NCI-H1436 treated with DMSO at 0.1 percent for 48 hours (cell line): ENCODE measurements at regions not wholly inside any gene's neighbourhood (a gene's known extent, or its start where the extent isn't known, plus 50 kb on each side); places are given as distances from the start of the nearest gene placed in this dataset.

Experiments used
- DNase-seq: peaks from one replicate; lab custom pipeline; 2025; lab: John Stamatoyannopoulos, UW

DNA sequence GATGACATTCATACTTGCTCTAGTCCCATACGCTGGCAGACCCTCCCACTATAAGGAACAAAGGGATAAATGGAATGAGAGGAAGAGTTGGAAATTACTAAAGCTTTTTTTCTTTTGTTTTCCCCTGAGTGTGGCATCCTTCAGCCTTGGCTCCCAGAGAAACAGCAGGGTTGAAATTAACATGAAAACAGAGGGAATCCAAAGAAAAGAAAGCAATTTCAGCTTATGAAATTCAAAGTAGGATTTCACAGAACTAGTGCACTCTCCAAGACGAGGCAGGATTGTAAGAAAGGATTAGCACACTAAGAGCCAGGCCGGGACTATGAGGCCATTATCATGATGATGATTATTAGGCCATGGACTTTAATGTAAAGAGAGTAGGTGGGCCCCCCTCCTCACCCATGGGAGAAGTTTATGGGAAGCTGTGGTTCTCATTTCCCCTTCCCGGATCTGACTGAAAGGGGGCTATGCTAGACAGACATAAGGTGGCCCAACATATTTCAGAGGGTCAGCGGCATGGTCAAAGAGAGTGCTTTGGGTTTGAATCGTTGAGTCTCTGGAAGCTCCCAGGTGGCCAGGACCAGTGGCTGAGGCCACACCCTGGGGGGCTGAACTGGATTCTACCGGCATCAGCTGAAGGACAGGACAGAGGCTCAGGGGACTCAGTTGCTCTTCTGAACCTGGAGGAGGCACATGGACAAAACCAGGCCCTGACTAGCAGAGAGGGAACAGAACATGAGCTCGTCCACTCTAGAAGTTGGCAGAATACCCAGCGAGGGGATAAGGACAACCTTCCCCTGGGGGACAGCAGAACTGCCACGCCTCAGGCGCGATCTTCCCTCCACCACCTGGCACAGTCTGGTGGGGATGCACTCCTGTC is 100.1 kb upstream of the ARL4C start:
- DNase-seq: no peak

DNA sequence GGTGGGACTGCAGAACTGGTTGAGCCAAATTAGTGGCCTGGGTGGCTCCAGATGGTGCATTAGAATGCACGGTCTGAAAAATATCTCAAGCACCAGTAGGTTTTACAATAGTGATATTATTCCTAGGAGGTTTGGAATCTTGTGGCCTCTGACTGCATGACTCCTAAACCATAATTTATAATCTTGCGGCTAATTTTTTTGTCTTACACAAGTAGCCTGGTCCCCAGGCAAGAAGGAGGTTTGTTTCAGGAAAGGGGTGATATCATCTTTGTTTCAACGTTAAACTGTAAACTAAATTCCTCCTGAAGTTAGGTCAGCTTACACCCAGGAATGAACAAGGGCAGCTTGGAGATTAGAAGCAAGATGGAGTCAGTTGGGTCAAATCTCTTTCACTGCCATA is 98.9 kb upstream of the ARL4C start:
- no peak for DNase-seq

DNA sequence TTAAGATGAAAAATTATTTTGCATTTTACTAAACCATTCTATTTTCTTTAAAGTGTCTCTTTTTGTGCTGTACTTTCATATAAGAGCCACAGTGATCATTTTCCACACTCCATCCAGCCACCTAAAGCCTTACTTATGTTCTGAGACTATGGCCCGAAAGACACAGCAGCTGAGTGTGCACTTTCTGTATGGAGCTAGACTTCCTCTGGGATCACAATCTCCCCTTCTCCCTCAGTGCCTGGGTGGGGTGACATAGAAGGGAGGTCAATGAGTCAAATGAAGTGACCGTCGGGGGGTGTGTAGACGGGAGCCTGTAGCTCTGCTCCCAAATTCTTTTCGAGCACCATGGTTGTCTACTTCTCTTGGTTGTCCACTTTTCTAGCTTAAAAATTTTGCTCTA is 97.8 kb upstream of the ARL4C start:
- no peak for DNase-seq

DNA sequence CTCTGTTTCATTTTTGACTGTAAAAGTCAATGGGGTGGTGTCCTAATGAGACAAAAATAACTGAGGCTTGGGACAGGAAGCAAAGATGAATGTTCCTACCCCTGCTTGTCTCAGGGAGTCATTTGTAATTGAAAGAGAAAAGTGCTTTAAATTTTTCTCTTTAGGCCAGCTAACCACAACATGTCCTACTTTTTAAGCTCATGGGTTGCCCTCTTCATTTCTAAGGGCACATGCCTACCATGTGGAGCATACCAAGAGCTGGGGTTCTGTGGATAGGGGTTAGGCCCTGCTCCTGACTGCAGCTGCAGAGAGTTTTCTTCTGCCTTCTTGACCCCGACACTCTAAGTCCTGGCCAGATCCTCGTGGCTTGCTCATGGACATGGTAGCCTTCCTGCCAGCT is 96.8 kb upstream of the ARL4C start:
- no peak for DNase-seq

DNA sequence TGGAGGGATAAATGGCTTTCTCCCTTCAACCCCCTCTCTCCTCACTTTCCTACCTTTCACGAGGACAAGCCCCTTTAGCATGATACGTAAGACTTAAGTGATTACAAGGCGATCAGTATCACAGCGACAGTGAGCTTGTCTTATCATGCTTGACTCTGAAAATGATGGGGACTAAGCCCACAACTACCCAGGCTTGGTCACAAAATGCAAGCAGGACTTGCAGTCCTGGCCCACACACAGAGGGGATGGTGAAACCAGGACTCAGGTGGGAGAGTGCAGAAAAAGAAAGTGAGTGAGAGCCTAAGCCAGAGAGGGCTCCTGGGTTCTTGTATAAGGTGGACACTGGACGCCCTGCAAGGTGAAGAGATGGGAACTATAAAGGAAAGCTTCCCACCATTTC is 95.7 kb upstream of the ARL4C start:
- DNase-seq: no peak

DNA sequence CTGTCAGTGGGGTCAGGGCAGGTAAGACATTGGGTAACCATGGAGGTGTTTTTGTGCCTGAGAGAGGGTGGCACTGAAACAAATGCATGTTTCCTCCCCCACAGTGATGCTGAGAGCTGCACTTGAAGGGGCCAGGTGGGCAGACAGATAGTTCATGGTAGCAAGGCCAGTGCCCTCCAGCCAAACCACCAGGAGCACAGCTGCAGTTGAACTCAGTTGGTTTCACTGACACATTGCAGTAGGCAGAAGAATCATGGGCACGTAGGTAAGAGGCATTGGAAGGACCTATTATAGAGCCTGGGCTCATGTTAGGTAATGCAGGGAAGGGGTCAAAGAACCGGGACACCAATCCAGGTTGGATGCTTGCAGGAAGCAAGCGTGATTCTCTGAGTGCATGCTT is 93.2 kb upstream of the ARL4C start:
- no peak for DNase-seq

DNA sequence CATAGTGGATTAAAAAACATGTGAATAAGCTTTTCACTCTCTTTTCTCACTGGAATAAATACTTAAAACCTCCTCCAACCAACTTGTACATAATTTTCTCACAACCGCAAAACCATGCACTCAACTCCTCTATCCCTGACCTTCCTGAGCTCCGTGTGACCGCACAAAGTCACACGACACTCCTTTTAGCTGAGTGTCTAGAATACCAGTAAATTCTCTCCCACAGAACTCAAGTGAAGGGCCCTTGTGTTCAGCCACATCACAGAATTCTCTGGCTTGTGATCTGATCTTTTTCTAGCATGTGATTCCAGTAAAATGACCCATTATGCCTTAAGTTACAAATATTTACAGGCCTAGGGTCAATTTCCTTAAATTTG is 91.2 kb upstream of the ARL4C start:
- no peak for DNase-seq

DNA sequence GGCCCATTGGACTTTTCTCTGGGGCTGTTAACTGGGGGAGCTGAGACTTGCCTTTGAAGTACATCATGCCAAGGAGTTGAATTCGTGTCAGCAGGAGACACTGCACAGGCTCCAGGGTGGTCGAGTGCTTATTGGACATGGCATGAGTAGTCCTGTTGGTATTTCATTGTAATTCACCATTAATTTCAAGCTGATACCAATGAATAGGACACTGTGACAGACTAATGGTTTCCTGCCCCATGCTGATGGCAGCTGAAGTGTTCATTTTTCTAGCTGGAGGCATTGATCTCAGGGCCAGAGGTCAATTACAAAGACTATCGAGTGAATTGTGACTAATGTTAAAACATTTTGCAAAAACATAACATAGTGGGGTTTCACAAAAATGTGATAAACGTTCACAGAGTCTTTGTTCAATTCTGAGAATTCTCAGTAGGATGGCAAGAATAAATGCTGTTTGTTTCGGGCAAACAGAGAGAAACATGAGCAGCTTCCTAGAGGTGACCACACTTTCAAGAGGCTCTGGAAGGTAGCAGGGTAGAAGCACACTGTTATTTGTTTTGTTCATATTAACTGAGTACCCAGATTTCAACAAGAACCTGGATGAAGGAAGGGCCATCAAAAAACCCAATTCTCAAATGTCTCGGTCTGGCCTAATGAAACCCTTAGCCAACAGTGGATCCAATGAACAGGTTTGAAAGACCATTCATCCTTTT is 90.6 kb upstream of the ARL4C start:
- DNase-seq: no peak

DNA sequence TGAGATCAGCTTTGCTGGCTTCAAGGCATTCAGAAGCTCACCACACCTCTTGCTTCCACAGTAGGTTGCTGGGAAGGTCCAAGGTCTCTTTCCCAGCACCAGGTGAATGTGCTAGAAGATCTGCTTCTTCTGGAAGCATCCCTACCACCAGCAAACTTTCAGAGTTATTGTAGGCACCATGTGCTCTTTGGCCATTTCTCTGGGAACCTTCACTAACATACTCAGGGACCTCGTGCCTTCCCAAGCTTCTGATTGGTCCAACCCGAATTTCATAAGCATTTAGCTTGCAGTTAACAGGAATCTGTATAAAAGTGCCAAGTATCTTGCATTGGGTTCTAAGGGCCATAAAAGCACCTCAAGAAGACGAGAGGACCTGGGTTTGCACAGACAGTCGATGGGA is 86.5 kb upstream of the ARL4C start:
- DNase-seq: no peak

DNA sequence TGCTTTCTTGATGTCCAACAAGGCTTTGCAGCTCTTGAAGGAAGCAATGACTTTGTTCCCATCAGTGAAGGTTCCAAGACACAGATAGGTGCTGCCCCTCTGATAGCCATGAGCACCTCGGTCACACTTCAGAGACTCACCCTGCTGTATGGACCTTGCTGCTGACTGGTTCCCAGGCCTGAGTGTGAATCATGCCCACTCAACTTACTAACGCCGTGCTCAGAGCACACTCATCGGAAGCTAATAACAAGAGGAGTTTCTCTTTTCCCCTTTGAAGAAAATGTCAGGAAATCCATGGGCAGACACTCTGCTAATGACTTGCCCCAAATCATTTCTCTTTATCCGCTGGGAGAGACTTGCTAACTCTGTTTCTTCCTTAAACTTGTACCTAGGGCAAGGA is 83.8 kb upstream of the ARL4C start:
- DNase-seq: no peak

DNA sequence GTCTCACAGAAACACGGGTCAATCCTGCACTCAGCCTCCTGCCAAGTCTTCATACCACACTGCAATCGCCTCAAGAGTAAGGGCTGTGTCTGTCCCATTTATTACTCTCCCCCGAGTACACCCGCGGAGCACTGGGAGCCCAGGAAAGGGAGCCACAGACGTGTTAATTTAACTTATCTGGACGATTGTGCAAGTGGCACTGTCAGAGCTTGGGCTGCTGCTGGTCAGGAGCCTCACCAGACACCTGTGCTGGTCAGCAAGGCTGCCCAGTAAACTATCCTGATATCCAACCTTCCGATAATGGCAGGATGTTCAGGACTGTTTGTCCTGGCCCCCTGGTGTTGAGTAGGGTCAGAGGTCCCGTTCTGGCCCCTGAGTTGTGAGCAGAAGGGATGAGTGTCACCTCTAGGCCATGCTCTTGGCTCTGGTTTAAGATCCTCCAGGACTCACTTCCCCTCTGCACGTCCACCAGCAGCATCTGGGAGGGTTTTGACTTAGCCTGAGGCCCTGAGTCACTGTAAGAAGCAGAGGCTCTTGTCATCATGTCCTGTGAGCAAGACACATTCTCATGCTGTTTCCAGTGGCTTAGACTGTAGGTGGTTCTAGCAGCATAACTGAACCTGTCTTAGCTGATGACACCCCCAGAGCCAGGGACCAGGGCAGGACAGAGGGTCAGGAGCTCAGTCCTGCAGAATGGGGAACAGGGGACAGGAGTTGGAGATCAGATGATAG is 82.5 kb upstream of the ARL4C start:
- no peak for DNase-seq

DNA sequence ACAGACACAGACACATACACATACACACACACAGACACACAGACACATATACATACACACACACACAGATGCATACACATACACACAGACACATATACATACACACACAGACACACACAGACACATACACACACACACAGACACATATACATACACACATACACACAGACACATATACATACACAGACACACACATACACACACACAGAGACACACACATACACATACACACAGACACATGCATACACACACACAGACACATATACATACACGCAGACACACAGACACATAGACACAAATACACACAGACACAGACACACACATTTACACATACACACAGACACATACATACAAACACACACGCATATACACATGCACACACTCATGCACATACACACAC is 81.5 kb upstream of the ARL4C start:
- DNase-seq: no peak

DNA sequence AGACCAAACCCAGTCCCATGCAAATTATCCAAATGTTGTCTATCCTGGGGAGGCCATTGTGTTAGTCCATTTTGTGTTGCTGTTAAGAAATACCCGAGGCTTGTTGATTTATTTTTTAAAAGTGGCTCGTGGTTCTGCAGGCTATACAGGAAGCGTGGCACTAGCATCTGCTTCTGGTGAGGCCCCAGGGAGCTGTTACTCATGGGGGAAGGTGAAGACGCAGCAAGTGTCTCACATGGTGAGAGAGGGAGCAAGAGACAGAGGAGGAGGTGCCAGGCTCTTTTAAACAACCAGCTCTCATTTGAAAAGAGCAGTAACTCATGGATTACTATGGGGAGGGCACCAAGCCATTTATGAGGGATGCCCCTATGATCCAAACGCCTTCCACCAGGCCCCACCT is 80.3 kb upstream of the ARL4C start:
- peak; percentile 40 for DNase-seq

DNA sequence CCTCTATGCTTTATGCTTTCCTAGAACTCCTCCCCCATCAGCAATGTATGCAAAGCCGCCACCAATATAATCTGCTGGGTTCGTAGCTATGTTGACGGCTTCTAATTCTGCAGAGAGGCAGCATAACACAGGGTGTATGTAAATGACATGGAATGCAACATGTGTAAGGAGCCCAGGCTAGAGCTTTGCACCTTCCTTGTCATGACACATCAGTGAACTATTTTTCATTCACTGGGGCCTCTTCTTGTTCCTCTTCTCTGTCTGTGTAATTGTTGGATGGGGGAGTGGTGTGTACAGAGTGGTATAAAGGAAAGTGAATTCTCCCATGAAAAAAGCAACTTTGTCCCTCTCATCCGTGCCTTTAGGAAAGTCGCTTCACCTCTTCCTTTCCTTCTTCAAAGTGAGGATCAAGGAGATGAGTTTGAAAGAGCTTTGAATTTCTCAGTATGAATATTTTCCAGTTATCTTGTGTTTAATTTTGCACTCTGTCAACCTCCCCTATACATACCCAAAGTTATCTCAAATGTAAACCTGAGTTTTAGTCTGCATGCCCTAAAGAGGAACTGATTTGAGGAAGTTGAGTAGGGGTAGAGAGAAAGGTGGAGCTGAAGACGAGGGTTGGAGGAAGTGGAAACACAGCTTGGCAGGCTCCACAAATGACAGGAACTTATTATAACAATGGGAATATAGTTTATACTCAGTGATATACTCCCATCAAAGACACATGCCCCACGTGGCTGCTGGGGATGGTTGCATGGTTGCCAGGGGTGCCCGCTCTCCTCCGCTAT is 74.9 kb upstream of the ARL4C start:
- no peak for DNase-seq

DNA sequence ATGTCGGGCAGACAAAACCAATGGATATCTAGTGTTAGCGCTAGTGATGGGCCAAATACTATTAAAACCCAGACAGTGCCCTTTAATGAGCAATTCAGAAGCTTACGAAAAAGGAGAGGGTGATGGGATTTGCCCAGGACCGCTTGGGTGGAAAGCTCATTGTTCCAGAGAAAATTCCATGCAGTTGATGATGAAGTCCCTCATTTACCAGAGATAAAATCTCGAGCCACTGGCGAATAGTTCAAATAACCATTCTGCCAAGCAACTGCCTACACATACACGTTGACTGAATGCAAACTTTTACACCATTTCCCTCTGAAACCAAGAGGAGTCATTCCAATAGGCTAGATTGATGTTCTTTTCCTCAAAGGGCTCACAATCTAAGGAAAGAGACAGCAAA is 73.6 kb upstream of the ARL4C start:
- no peak for DNase-seq

DNA sequence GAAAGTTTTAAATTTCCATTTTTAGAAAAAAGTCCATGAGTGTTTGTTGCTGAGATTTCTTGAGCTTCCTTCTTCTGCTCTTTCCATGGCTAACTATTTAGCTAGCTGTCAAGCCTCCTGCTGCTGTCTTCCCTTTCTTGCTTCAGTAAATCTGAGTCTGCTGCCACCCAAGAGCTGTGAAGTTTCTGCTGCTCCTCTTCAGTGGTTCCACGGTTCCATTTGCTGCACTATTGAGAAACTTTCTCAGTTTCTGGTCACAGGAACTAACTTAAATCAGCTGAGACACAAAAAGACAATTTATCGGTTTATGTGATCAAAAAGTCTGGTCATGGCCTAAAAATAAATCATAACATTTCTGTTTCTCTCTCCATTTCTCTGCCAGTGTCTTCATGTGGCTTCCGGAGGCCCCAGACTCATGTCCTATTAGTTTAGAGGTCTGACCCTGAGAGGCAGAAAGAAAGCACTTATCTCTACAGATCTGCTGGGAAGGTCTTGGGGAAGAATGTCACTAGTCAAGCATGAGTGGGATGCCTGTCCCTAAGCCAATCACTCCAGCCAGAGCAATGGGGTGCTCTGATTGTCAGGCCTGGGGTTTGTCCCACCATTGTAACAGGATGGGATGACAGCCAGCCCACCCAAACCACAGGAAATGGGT is 73.0 kb upstream of the ARL4C start:
- no peak for DNase-seq

DNA sequence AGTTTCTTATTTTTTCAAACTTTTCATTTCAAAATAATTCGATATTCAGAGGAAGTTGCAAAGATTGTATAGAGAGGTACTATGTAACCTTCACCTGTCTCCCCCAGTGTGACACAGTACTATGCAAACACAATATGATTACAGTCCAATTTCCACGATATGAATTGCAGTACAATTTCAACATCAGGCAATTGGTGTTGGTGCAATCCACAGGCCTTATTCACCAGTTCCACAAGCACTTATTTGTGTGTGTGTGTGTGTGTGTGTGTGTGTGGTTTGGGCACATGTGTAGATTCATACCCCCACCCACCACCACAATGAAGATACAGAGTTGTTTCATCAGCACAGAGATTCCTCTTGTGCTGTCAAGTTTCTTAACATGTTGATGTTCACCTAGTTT is 69.7 kb upstream of the ARL4C start:
- DNase-seq: no peak

DNA sequence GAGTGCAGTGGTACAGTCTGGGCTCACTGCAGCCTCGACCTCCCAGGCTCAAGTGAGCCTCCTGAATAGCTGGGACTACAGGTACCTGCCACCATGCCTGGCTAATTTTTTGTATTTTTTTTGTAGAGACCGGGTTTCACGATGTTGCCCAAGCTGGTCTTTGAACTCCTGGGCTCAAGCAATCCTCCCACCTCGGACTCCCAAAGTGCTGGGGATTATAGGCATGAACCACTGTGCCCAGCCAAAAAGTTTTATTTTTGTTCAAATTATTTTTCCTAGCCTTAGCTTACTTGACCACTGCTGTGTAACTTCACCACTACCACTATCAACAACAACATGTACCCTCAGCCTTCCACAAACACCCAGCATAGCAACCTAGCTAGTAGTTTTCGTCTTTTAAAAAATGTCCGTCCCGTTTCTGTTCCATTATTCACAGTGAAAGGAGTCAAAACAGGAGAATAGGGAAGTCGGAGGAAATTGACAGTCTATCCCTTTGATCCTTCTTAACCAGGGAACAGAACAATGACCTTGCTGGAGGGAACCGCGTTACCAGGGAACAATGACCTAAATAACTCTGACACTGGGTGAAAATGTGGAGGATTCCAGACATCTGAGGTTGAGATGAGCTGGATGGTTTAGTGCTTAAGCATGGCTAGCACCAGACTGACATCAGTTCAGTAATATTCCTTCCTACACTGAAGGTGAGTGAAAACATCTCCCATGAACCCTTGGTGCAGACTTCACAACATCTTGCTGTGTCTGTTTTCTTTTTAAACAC is 69.2 kb upstream of the ARL4C start:
- DNase-seq: no peak

DNA sequence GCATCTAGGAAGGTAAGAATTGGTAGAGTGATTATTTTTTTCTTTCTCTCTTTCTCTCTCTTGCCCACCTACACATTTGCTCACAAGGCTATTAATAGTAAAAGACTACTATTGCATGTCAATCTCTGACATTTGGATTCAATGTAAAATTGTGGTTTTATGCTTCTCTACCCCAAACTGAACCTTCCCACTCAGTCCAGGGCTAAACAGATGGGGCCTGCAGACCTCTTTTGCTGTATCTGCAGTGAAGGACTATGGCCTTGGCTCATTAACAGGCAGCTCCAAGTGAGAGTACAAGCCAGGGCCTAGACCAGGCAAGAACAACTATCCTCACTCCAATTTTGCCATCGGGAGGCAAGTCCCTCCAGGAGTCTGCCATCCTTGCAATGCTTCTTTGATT is 68.3 kb upstream of the ARL4C start:
- DNase-seq: no peak

DNA sequence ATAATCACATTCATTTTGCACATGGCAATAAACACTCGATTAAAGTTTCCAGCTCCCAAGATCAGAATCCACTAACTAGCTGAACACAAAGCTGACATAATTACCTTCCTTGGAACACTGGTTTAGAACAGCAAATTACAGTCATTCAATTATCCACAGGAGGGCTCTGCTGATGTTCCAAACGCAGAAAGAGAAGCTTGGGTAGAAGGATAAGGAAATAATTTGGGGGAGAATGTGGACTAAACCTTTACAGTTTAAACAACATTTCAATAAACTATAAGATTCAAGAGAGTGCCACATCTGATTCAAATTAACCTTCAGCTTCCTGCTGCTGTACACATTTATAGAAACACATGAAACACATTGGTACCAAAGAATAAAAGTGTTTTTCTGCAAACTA is 67.8 kb upstream of the ARL4C start:
- DNase-seq: peak; percentile 75

DNA sequence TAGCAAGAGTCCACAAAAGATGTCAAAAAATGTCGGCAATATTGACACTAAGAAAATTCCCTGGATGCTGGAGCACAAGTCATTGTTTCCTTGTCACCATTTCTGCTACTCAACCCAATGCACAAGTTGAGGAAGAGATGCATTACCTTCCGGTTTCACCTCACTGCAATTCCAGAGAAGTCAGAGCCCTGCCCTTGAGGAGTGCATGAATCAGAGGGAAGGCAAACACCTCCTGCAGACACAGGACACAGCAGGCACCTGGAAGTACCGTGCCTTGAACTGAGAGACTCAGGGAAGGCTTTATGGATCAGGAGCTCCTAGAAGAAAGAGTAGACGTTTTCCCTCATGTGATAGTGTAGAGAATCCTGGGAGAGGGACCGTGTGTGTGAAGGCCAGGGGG is 62.7 kb upstream of the ARL4C start:
- no peak for DNase-seq
